ENCODE measurements at regions not wholly inside any gene's neighbourhood (a gene's known extent, or its start where the extent isn't known, plus 50 kb on each side); places are given as distances from the start of the nearest gene placed in this dataset.

DNA sequence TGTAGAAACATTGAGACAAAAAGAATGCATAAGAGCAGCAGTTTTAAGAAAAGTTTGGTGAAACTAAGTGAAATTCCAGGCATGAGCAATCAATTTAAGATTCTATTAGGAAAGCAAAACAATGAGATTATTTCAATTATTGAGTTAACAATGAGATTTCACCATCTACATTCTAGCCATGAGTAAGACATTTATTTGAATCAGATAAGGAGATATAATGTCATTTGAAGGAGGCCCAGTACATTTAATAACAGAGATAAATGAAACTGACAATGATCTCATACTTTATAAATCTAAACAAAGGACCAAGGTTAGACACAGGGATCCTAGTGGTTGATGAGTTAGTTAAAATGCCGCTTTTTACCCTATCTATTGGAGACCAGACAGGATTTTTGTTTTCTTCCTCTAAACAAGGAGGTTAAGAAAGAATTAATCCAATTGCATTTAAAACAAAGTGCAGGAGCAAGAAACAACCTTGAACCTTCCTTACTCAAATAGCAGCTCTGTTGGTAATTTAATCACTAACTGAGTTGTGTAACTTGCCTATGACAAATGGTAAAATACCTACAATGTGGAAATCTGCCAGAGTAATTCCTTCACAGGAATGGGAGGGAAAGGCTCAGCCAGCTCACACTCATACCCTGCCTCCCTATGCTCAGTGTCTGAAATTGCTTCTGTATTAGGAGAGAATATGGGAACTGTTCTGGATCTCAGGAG, 103.5 kb upstream of the NR3C1 start:
- DNase-seq (ENCODE audit: low read depth, low spot score) (peak; percentile 83), ATAC-seq (peak; percentile 80)
- H3K27me3 ChIP-seq (ENCODE audit: control insufficient read depth, insufficient read depth, low read length): no peaks in the 10 kb centered on the region
- no peaks in the 10 kb centered on the region for H3K36me3 ChIP-seq (ENCODE audit: control insufficient read depth, insufficient read depth, low read length)
- in situ Hi-C loops (cut with HindIII; ENCODE audit: low pct_unique_long_range_greater_than_20kb, low sequenced_read_pairs): no loop called here
- ChIA-PET POLR2A (no interaction called here), CTCF (no interaction called here)
- no TSS peak for BruUV-seq (replicated peaks)
- no peak overlapping the region for H3K4me3 ChIP-seq (ENCODE audit: low read depth in 2 of 2, low read length in 2 of 2)
- intact Hi-C loops (cut with micrococcal nuclease; ENCODE audit: unreplicated experiment): no loop called here
- no peaks in the 10 kb centered on the region for H3K9me3 ChIP-seq (ENCODE audit: control insufficient read depth, insufficient read depth, low read depth, low read length)
- TF ChIP-seq, protein P1, sequence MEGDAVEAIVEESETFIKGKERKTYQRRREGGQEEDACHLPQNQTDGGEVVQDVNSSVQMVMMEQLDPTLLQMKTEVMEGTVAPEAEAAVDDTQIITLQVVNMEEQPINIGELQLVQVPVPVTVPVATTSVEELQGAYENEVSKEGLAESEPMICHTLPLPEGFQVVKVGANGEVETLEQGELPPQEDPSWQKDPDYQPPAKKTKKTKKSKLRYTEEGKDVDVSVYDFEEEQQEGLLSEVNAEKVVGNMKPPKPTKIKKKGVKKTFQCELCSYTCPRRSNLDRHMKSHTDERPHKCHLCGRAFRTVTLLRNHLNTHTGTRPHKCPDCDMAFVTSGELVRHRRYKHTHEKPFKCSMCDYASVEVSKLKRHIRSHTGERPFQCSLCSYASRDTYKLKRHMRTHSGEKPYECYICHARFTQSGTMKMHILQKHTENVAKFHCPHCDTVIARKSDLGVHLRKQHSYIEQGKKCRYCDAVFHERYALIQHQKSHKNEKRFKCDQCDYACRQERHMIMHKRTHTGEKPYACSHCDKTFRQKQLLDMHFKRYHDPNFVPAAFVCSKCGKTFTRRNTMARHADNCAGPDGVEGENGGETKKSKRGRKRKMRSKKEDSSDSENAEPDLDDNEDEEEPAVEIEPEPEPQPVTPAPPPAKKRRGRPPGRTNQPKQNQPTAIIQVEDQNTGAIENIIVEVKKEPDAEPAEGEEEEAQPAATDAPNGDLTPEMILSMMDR (IDR thresholded peaks at IDR 0.05): no peak
- TF ChIP-seq POLR2AphosphoS5 (IDR thresholded peaks at IDR 0.05; ENCODE audit: low read depth, low read length): no peak
- TF ChIP-seq TCF7L2 (IDR thresholded peaks at IDR 0.05; ENCODE audit: low read depth, low read length): no peak
- TF ChIP-seq, protein P2, sequence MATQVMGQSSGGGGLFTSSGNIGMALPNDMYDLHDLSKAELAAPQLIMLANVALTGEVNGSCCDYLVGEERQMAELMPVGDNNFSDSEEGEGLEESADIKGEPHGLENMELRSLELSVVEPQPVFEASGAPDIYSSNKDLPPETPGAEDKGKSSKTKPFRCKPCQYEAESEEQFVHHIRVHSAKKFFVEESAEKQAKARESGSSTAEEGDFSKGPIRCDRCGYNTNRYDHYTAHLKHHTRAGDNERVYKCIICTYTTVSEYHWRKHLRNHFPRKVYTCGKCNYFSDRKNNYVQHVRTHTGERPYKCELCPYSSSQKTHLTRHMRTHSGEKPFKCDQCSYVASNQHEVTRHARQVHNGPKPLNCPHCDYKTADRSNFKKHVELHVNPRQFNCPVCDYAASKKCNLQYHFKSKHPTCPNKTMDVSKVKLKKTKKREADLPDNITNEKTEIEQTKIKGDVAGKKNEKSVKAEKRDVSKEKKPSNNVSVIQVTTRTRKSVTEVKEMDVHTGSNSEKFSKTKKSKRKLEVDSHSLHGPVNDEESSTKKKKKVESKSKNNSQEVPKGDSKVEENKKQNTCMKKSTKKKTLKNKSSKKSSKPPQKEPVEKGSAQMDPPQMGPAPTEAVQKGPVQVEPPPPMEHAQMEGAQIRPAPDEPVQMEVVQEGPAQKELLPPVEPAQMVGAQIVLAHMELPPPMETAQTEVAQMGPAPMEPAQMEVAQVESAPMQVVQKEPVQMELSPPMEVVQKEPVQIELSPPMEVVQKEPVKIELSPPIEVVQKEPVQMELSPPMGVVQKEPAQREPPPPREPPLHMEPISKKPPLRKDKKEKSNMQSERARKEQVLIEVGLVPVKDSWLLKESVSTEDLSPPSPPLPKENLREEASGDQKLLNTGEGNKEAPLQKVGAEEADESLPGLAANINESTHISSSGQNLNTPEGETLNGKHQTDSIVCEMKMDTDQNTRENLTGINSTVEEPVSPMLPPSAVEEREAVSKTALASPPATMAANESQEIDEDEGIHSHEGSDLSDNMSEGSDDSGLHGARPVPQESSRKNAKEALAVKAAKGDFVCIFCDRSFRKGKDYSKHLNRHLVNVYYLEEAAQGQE (IDR thresholded peaks at IDR 0.05; ENCODE audit: insufficient read depth in 1 of 2, low read depth in 2 of 2, low read length in 1 of 2): no peak
- no peak overlapping the region for H3K27ac ChIP-seq (ENCODE audit: low read length)
- H3K4me1 ChIP-seq (ENCODE audit: control insufficient read depth, insufficient read depth, low read length): no peaks in the 10 kb centered on the region

DNA sequence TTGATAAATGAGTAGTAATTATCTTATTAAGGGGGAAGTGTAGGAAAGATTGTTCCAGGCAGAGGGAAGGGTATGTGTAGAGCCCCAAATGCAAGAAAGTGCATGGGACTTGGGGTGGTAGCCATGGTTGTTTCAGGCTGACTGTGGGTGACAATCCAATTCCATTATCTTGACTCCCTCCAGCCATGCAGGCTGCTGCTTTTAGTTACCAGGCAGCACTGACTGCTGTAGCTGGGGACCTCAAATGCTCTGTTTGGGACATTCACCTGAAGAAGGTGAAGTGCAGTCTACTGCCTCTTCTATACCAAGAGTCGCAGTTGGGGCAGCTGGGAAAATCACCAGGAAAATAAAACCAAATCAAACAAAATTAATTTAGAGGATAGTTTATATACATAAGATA, 102.4 kb upstream of the NR3C1 start:
- Histone ChIP-seq H3K9me3 (ENCODE audit: control insufficient read depth, insufficient read depth, low read depth, low read length) (no peaks in the 10 kb centered on the region), H3K4me3 (ENCODE audit: low read depth in 2 of 2, low read length in 2 of 2) (no peak overlapping the region), H3K27me3 (ENCODE audit: control insufficient read depth, insufficient read depth, low read length) (no peaks in the 10 kb centered on the region), H3K36me3 (ENCODE audit: control insufficient read depth, insufficient read depth, low read length) (no peaks in the 10 kb centered on the region), H3K4me1 (ENCODE audit: control insufficient read depth, insufficient read depth, low read length) (no peaks in the 10 kb centered on the region), H3K27ac (ENCODE audit: low read length) (no peak overlapping the region)
- POLR2A ChIA-PET: no interaction called here
- TF ChIP-seq, protein P1 (IDR thresholded peaks at IDR 0.05): no peak
- no peak for TF ChIP-seq TCF7L2 (IDR thresholded peaks at IDR 0.05; ENCODE audit: low read depth, low read length)
- TF ChIP-seq, protein P2 (IDR thresholded peaks at IDR 0.05; ENCODE audit: insufficient read depth in 1 of 2, low read depth in 2 of 2, low read length in 1 of 2): no peak
- no peak for TF ChIP-seq SIN3A (IDR thresholded peaks at IDR 0.05; ENCODE audit: borderline replicate concordance, insufficient read depth, low read depth, low read length)
- no peak for TF ChIP-seq POLR2AphosphoS5 (IDR thresholded peaks at IDR 0.05; ENCODE audit: low read depth, low read length)
- ATAC-seq (no peak), DNase-seq (ENCODE audit: low read depth, low spot score) (no peak)
- BruUV-seq (replicated peaks): no TSS peak
- CTCF ChIA-PET: no interaction called here
- in situ Hi-C loops (cut with HindIII; ENCODE audit: low pct_unique_long_range_greater_than_20kb, low sequenced_read_pairs): no loop called here
- intact Hi-C loops (cut with micrococcal nuclease; ENCODE audit: unreplicated experiment): no loop called here
